ENCODE measurements at regions not wholly inside any gene's neighbourhood (a gene's known extent, or its start where the extent isn't known, plus 50 kb on each side); places are given as distances from the start of the nearest gene placed in this dataset.

- no peak for ATAC-seq
- no peak for DNase-seq (ENCODE audit: low spot score)
Observed at GRCh38 chr14:36083317-36083716, 93.2 kb downstream of the PTCSC3 start.

DNA sequence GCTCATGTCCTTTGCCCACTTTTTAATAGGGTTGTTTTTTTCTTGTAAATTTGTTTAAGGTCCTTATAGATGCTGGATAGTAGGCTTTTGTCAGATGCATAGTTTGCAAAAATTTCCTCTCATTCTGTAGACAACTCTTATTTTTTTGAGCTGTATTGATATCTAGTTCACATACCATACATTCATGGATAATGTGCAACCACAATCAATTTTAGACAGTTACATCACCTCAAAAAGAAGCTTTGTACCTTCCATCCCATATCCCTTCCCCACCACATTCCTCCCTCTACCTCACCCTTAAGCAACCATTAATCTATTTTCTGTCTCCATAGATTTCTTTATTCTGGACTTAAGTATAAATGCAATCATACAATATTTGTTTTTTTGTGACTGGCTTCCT, 98.4 kb downstream of the PTCSC3 start:
- no peak for ATAC-seq

GRCh38 chr14:36076197-36076596, 100.3 kb downstream of the PTCSC3 start:
- no peak for ATAC-seq
- no peak for DNase-seq (ENCODE audit: low spot score)

More for the DNA sequence above, 98.4 kb downstream of the PTCSC3 start:
- no peak for DNase-seq (ENCODE audit: low spot score)

DNA sequence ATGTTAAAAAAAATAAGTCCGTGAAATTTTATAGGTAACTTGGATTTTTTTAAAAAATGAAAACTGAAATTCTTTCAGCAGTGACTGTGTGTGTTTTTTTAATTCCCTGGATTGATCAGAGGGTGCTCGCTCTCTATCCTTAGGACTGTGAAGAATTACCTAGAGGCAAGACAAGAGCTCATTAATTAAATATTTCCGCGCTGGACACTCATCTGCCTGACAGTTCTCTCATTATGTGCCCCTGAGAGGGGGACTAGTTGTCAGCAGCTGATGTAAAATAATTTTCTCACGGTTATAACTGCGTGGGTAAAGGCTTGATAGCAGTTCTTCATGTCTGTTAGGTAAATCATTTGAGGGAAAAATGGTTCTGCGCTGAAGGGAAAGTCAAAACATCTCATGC, 101.3 kb downstream of the PTCSC3 start:
- DNase-seq (ENCODE audit: low spot score): no peak
- ATAC-seq: no peak

- ATAC-seq (no peak), DNase-seq (ENCODE audit: low spot score) (no peak)
Observed at GRCh38 chr14:36070720-36071043, 105.8 kb downstream of the PTCSC3 start.

GRCh38 chr14:36070031-36070719, 106.3 kb downstream of the PTCSC3 start:
- DNase-seq (ENCODE audit: low spot score) (peak; percentile 69), ATAC-seq (peak; percentile 88)

DNA sequence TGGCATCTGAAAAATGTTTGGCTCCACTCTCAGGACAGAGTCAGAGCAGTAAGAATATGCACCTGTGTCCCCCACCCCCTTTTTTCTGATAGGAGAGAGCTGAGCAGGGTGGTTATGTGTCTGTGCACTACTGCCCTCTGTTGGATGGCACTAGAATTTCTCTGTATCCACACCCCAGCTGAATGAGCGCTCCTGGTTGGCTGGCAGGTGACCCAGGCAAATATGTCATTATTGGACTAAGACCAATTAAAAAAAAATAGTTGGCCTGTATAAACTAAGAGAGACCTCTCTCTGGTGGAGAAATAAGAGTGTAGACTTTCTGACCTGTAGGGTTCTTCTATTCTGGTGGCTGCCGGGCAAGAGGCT, 107.0 kb downstream of the PTCSC3 start:
- DNase-seq (ENCODE audit: low spot score): peak; percentile 64
- ATAC-seq: peak; percentile 96

GRCh38 chr14:36068777-36069534, 107.6 kb downstream of the PTCSC3 start:
- DNase-seq (ENCODE audit: low spot score) (no peak), ATAC-seq (peak; percentile 57)

GRCh38 chr14:36067428-36068187, 108.9 kb downstream of the PTCSC3 start:
- ATAC-seq: no peak
- DNase-seq (ENCODE audit: low spot score): no peak

DNA sequence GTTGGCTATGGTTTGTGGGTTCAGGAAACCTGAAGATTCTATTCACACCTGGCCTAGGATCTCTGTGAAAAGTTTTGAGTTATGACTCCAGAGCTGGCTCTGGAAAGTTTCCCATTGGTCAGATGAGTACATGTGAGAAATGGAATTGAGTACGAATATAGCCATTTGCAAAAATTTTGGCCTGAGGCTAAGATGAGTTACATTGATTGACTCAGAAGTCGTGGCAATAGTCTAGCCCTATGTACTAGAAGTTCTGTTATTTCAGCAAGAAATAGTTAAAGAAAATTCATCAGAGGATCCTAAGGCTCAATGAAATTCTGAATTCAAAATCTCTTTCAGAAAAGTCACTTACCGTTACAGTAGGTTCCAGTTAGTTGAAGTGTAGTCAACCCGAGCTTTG, 109.9 kb downstream of the PTCSC3 start:
- ATAC-seq (no peak), DNase-seq (ENCODE audit: low spot score) (no peak)

- ATAC-seq: no peak
Observed at GRCh38 chr14:36065831-36066230, 110.7 kb downstream of the PTCSC3 start.

GRCh38 chr14:36059531-36059930, 117.0 kb downstream of the PTCSC3 start:
- ATAC-seq (no peak), DNase-seq (ENCODE audit: low spot score) (no peak)

More at GRCh38 chr14:36065831-36066230, 110.7 kb downstream of the PTCSC3 start:
- no peak for DNase-seq (ENCODE audit: low spot score)

DNA sequence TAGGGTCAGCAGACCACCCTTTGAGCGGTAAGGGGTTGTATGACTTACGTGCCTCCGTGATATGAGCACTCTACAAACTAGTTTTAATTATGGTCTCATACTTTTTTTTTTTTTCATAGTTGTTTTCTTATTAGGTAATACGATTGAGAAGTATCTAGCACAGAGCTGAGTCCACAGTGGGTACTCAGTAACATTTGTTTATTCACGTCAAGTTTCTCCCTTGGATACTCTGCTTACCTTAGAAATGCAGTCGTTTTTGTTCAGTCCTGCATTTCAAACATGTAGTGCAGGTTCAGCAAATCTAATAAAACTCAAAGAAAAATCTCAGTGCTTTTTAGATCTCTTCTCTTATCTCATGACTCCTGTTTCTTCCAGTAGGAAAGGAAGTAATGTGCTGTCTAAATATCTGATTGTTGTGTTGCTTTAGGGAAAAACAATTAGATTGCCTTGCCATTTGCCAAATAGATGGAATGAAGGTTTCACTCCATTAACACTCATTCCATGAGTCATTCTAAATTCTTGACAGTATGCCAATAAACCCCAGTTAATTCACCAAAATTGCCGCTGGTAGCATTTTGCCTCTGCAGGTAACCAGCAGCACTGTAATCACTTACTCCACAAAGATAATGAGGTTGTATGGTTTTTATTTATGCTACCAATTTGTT, 118.9 kb downstream of the PTCSC3 start:
- no peak for DNase-seq (ENCODE audit: low spot score)
- ATAC-seq: no peak

DNA sequence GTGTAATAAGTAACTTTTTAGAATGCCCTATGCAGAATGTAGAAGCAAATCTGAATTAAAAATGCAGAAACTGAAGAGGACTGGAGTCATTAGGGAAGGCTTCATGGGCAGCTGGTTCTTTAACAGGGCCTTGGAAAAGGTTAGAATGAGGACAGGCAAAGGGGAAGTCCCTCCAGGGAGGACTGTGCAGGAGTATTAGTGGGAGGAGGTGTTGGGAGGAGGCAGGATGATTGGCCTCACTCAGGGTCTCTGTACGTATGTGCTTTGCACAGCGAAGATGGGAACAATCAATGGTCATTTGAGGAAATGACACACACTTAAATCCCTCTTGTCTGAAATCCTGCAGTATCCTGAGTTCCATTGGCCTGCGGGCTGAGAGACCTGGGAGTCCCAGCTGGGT, 119.7 kb downstream of the PTCSC3 start:
- ATAC-seq: no peak
- no peak for DNase-seq (ENCODE audit: low spot score)

GRCh38 chr14:36055681-36056225, 120.8 kb downstream of the PTCSC3 start:
- ATAC-seq (no peak), DNase-seq (ENCODE audit: low spot score) (no peak)

DNA sequence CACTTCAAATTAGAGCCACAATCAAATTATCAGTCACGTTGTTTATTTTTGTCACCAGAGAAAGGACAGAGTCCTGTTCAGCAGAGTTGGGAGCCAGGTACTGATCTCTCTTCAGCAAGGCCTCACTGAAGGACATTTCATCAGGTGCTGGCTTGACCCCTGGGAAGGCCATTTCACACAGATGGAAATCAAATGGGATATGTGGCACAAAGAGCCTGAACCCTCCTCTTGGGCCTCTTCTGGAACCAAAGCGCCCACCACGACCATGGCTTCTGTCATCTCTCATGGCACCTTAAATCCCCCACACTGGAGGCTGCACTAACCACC, 121.5 kb downstream of the PTCSC3 start:
- ATAC-seq (peak; percentile 50), DNase-seq (ENCODE audit: low spot score) (no peak)

GRCh38 chr14:36054353-36055051, 122.0 kb downstream of the PTCSC3 start:
- DNase-seq (ENCODE audit: low spot score): peak; percentile 76
- peak; percentile 97 for ATAC-seq

DNA sequence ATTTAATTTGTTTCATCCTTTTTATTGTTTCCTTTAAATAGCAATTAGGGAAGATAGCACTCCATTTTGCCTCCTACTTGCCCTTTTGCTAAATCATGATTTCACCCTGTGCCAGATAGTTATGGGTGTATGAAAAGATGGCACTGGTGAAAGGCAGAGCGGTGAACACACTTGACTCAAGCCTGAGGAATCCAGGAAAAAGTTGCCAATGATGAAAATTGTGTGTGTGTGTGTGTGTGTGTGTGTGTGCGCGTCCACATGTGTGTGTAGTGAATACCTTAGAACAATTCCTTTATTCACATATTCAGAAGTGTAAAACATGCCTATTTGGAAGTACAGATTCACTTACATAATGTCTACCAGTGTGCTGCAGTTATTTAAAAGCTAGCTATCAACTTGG, 123.8 kb downstream of the PTCSC3 start:
- ATAC-seq (no peak), DNase-seq (ENCODE audit: low spot score) (no peak)

DNA sequence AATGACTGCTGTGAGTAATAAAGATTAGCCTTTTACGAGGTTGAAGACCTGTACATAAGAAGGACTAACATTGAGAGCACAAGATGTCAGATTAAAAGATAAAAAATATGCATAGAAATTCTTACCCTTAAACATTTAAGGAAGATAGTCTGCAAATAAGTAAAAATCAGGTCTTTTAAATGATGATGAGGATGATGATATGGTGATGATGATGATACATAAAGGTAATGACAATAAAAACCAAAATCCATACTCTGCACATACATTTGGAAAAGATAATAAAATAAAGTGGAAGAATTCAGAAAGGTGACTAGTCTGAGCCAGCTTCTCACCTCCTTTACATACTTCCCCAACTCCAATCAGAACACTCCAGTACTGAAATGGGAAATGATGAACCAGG, 124.5 kb downstream of the PTCSC3 start:
- DNase-seq (ENCODE audit: low spot score): no peak
- ATAC-seq: no peak

DNA sequence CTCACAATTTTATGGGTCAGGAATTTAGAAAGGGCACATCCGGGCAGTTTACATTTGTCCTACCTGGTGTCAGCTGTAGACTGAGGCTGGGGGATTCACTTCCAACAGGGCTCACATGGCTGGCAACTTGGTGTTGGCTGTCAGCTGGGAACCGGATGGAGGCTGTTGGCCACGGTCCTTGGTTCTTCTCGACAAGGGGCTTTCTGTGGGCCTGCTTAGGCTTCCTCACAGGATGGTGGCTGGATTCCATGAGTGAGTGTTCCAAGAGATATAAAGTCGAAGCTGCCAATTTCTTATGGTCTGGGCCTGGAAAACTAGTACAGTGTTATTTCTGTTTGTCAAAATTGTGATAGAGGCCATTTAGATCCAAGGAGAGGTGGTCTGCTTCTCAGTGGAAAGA, 127.9 kb downstream of the PTCSC3 start:
- ATAC-seq: no peak
- no peak for DNase-seq (ENCODE audit: low spot score)

DNA sequence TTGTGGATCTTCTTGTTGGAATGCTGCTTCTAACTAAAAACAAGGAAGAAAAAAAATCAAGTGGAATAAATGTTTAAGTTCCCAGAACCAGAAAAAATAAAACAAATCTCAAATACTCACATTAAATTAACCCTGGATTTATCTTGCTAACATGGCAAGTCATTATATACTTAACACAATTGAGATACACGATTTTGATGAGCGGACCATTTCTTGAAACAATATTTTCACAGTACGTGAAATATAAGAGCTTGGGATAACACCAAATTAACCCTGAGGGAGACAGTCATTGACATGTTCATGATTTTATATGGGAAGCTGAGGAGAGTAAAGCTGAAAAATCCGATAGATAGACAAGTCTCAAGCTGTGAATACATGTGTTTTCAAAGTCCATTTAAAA, 128.6 kb downstream of the PTCSC3 start:
- DNase-seq (ENCODE audit: low spot score) (no peak), ATAC-seq (no peak)
